WERI-Rb-1 (cell line): ENCODE measurements at regions not wholly inside any gene's neighbourhood (a gene's known extent, or its start where the extent isn't known, plus 50 kb on each side); places are given as distances from the start of the nearest gene placed in this dataset.

Experiments used
- DNase-seq: peaks from one replicate; pipeline ENCODE4 v3.0.0-alpha.2; 2020
- H3K27ac ChIP-seq: fragments of 250-450 bp; sonication (Bioruptor Pico); 2 replicates; pipeline ENCODE4 v1.5.1; 2020; ENCODE audit warnings: mild to moderate bottlenecking, moderate library complexity
- H3K27me3 ChIP-seq: fragments of 250-450 bp; sonication (Bioruptor Pico); 2 replicates; pipeline ENCODE4 v1.5.1; 2021; ENCODE audit warnings: mild to moderate bottlenecking, low read depth, moderate library complexity; ENCODE audit not compliant: insufficient read depth, severe bottlenecking
- H3K36me3 ChIP-seq: fragments of 250-450 bp; sonication (Bioruptor Pico); 2 replicates; pipeline ENCODE4 v1.5.1; 2020; ENCODE audit warnings: mild to moderate bottlenecking, moderate library complexity
- H3K4me3 ChIP-seq: 2 replicates; pipeline ENCODE4 v1.5.1; 2011; ENCODE audit warnings: low read depth, mild to moderate bottlenecking, control low read depth, low read length
- H3K9me3 ChIP-seq: fragments of 250-450 bp; sonication (Bioruptor Pico); 2 replicates; pipeline ENCODE4 v1.5.1; 2021; ENCODE audit warnings: mild to moderate bottlenecking, moderate library complexity; ENCODE audit not compliant: severe bottlenecking
- CTCF ChIP-seq: IDR thresholded peaks from 2 replicates; pipeline ENCODE4 v1.5.1; 2011; ENCODE audit warnings: low read depth, mild to moderate bottlenecking, control low read depth, inconsistent platforms, low read length

- Histone ChIP-seq H3K9me3 (no peaks in the 10 kb centered on the region), H3K27ac (no peak overlapping the region), H3K27me3 (no peaks in the 10 kb centered on the region), H3K4me3 (no peak overlapping the region), H3K36me3 (no peaks in the 10 kb centered on the region)
- no peak for DNase-seq
- no peak for TF ChIP-seq CTCF
Observed at GRCh38 chr4:10172278-10172921, 55.8 kb upstream of the WDR1 start.

DNA sequence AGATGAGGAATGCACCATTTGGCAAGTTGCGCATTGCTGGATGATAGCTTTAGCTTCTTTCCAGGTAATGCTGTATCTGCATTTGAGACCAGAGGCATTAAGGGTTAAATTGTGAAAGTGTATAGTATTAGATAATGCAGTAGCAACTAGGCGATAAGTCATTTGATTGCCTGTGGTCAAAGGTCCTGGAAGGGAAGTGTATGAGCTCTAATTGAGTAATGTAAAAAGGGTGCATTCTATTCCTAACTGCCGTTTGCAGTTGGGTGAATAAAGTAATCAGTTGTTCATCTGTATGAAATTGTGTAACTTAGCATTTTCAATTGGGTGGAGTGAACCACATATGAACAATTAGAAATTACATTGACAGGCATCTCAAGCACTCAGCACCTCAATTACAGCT, 54.5 kb upstream of the WDR1 start:
- no peaks in the 10 kb centered on the region for H3K36me3 ChIP-seq
- no peak for DNase-seq
- no peaks in the 10 kb centered on the region for H3K27me3 ChIP-seq
- no peak for TF ChIP-seq CTCF
- no peak overlapping the region for H3K4me3 ChIP-seq
- no peaks in the 10 kb centered on the region for H3K9me3 ChIP-seq
- H3K27ac ChIP-seq, result no peak overlapping the region

- Histone ChIP-seq H3K27ac (no peak overlapping the region), H3K9me3 (no peaks in the 10 kb centered on the region), H3K4me3 (no peak overlapping the region), H3K36me3 (no peaks in the 10 kb centered on the region), H3K27me3 (no peaks in the 10 kb centered on the region)
- TF ChIP-seq CTCF, result no peak
- DNase-seq, result no peak
Observed at GRCh38 chr4:10169839-10170387, 53.3 kb upstream of the WDR1 start.

GRCh38 chr4:10168151-10168550, 51.6 kb upstream of the WDR1 start:
- H3K27me3 ChIP-seq, result no peaks in the 10 kb centered on the region
- no peak overlapping the region for H3K27ac ChIP-seq
- no peak overlapping the region for H3K4me3 ChIP-seq
- no peaks in the 10 kb centered on the region for H3K36me3 ChIP-seq
- H3K9me3 ChIP-seq, result no peaks in the 10 kb centered on the region
- DNase-seq, result no peak
- TF ChIP-seq CTCF, result no peak

- no peaks in the 10 kb centered on the region for H3K36me3 ChIP-seq
- no peaks in the 10 kb centered on the region for H3K27me3 ChIP-seq
- H3K4me3 ChIP-seq, result no peak overlapping the region
- no peak overlapping the region for H3K27ac ChIP-seq
- H3K9me3 ChIP-seq, result no peaks in the 10 kb centered on the region
- TF ChIP-seq CTCF, result no peak
- DNase-seq, result no peak
Observed at GRCh38 chr4:10167201-10167600, 50.6 kb upstream of the WDR1 start.
